Embryonic facial prominence (tissue), 1 donor: ENCODE measurements at regions not wholly inside any gene's neighbourhood (a gene's known extent, or its start where the extent isn't known, plus 50 kb on each side); places are given as distances from the start of the nearest gene placed in this dataset.
"Not testable (repeated sequence)": the region's sequence is repeated elsewhere in the genome, so short reads cannot be mapped to it uniquely, and the experiment has no call there.

Source experiments
- DNase-seq: peaks from one replicate; pipeline ENCODE4 v3.0.0-alpha.2; 2016; ENCODE audit errors: extremely low spot score

DNA sequence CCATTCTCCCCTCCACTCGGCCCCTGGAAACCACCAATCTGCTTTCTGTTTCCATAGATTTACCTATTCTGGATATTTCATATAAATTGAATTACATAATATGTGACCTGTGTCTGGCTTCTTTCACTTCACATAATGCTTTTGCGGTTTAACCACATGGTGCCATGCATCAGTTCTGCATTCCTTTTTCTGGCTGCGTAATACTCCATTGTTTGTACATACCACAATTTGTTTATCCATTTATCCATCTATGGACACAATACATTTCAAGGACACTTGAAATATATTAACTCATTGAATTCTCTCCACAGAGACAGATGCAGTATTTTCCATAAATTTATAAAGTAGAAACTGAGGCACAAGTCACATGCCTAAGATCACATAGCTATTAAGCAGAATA lies 110.3 kb upstream of the ETV6 start:
- DNase-seq, result no peak

- DNase-seq, result no peak
Observed at GRCh38 chr12:11540156-11540555, 109.3 kb upstream of the ETV6 start.

DNA sequence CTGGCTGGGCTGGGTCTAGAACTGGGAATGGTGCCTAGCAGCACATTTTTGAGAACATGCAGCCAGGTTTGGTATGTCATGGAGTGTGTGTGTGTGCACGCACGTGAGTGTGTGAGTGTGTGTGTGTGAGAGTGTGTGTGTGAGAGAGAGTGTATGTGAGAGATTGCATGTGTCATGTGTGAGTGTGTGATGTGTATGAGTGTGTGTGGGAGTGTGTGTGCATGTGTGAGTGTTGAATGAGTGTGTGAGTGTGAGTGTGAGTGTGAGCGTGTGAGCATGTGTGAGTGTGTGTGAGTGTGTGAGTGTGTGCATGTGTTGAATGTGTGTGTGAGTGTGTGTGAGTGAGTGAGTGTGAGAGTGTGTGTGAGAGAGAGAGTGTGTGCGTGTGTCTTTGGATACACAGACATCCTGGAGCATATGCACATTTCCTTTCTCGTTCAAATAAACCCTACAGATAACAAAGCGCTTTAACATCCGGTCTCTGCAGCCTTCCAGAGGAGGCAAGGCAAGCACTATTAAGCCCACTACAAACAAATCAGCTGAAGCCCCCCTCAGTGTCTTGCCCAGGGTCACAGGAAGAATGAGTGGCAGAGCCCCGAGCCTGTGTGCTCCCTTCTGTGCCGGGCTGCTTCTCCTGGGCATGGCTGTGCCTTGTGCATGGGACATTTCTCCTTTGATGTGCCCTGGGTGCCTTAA lies 108.7 kb upstream of the ETV6 start:
- no peak for DNase-seq

DNA sequence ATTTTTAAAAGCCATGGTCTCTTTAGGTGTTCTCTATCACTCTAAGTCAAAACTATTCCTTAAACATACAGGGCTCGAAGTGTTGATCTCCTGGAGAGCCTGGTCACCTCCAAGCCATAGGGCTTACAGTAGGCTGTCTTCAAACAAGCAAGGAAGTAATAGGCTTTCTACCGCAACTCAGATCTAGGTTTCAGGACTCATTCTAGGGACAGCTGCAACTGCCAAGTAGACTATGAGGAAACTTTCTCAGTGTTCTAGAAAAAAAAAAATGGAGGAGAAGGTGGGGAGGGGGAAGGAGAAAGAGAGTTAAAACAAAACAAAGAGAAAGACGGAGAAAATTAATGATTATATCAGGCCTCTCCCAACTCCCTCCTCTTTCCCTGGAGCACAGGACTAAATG lies 106.9 kb upstream of the ETV6 start:
- DNase-seq, result no peak

DNA sequence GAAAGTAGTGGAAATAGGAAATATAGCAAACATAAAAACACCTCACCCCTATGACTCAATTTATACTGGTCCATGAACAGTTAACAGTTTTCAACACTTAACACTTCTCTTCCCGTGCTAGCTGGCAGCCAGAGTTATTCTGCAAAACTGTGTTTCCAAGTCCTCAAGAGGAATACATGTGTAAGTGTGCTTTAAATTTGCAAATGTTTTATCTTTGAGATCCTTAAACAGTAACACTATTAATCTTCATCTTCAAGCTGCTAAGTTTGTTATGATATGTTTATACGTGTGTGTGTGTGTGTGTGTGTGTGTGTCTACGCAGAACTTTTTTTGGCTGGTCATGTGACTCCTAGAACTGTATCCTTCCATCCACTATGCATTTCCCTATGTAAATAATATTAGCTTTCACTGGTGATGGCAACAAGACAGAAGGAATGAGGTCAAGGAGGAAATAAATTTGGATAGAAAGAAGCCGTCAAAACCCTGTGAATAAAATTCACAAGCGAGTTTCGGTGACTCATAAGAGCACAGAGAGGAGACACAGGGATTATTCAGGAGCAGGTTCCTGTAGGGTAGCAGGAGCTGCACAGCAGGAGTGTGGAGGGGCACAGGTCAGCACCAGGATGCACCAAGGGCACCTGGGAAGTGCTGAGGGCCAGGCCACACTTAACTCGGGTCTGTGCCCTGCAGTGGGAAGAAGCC lies 105.9 kb upstream of the ETV6 start:
- no peak for DNase-seq

- DNase-seq, result no peak
Observed at GRCh38 chr12:11545484-11546330, 103.8 kb upstream of the ETV6 start.

GRCh38 chr12:11546582-11547270 lies 102.7 kb upstream of the ETV6 start:
- DNase-seq, result not testable (repeated sequence)

DNA sequence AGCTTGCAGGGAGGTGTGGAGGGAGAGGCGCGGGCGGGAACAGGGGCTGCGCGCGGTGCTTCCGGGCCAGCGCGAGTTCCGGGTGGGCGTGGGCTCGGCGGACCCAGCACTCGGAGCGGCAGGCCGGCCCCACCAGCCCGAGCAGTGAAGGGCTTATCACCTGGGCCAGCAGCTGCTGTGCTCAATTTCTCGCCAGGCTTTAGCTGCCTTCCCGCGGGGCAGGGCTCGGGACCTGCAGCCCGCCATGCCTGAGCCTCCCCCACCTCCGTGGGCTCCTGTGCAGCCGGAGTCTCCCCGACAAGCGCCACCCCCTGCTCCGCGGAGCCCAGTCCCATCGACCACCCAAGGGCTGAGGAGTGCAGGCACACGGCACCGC lies 102.2 kb upstream of the ETV6 start:
- not testable (repeated sequence) for DNase-seq

DNA sequence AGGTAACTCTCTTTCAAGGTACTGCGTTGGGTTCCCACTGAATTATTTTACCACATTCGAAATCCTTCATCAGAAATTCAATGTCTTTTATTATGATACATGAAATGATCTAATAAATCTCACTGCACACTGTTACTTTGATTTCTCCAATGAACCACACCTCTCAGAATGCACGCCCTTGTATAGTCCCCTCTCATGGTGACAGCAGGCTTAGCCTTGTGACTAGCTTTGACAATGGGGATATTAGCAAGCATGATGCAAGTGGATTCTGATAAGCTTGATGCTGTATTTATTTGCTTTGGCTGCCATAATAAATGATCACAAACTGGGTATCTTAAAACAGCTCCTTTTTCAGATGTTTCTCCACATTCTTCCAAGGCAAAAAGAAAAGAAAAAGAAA lies 100.4 kb upstream of the ETV6 start:
- DNase-seq, result no peak

DNA sequence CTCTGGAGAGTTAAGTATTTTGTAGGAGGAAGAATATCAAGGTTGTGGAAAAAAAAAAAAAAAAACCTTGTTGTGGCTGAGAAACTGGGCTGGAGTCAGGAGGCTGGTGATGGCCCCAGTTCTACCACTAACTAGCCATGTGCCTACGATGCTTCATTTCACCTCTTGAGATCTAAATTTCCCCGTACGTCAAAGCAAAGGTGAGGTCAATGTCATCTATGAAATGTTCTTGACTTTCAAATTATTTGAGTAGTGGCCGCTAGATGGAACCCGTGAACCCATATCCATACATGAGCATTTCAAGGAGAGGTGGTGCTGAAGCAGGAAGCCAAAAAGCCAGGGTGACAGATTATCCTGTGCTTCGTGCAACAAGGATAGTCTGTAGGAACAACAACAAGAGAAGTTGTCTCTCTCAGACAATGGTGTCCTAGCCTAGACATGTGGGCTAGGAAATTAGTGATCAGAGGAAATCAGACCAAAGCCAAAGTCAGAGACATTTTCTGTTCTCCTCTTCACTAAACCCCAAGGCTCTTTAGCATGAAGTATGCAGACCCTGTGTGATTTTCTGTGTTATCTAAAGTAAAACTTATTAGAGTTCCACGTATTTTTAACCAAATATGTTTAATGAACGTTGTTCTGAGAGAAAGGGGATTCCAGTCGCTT lies 95.5 kb upstream of the ETV6 start:
- no peak for DNase-seq

- no peak for DNase-seq
Observed at GRCh38 chr12:11555195-11555594, 94.3 kb upstream of the ETV6 start.

GRCh38 chr12:11555743-11556625 lies 93.5 kb upstream of the ETV6 start:
- no peak for DNase-seq

DNA sequence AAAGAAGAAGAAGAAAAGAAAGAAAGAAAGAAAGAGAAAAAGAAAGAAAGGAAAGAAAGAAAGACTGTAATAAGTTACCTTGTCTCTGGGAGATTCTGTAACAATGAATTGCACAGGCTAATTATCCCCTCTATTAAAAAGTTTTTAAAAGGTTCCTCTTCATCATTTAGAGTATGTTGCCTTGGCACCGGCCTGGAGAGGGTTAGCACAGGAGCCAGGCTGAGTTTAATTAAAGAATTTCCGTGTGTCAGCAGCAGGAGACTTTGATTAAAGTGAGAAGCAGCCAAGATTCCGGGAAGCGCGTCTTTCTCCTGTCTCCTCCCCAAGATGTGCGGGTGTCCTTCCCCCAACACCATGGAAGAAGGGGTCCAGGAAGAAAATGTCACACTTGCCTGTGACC lies 92.8 kb upstream of the ETV6 start:
- DNase-seq, result no peak

- no peak for DNase-seq
Observed at GRCh38 chr12:11559626-11560340, 89.7 kb upstream of the ETV6 start.

DNA sequence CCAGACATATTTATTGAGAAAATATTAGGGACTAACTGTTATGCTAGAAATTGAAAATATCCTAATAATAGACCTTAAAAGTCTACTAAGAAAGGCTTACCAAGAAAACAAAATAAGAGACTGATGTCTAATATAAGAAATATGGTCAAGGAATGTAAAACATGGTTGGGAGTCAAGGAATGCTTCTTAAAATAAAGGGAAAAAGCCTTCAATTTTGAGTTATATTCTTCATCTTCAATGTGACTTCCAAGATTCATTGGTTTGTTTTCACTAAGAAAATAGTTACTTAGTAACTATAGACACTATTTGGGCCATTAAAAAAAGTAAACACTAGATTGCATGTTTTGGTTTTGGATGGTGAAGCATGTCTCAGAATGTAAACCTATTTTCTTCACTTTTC lies 88.1 kb upstream of the ETV6 start:
- no peak for DNase-seq

DNA sequence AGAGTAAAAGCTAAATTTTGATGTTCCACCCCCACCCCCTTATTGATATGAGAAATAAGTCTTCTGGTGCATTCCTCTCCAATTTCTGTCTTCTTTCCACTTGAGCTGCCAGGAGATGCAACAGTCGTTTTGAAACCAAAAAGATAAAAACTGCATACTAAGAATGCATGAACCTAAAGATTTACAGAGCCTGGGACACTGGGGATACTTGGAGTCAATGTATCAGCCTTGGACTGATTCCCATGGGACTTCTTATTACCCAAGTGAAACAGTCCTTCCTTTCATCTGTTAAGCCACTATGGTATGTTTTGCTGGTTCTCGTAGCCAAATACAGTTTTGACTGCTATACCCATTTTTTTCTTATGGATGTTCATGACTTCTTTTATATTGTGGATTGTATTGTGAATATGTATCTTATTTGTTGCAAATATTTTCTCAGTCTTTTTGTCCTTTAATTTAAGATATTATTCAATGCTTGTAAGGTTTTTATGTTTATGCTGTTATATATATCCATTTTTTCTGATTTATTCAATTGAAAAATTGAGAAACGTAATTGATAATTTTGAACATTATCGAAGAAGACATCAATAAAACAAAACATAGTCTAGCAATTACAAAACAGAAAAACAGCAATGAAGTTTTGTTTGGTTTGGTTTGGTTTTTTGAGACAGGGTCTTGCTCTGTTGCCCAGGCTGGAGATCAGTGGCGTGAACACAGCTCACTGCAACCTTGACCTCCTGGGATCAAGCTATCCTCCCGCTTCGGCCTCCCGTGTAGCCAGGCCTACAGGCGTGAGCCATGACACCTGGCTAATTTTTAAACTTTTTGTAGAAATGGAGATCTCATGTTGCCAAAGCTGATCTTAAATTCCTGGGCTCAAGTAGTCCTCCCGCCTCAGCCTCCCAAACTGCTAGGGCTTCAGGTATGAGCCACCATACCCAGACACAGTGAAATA lies 85.4 kb upstream of the ETV6 start:
- no peak for DNase-seq

DNA sequence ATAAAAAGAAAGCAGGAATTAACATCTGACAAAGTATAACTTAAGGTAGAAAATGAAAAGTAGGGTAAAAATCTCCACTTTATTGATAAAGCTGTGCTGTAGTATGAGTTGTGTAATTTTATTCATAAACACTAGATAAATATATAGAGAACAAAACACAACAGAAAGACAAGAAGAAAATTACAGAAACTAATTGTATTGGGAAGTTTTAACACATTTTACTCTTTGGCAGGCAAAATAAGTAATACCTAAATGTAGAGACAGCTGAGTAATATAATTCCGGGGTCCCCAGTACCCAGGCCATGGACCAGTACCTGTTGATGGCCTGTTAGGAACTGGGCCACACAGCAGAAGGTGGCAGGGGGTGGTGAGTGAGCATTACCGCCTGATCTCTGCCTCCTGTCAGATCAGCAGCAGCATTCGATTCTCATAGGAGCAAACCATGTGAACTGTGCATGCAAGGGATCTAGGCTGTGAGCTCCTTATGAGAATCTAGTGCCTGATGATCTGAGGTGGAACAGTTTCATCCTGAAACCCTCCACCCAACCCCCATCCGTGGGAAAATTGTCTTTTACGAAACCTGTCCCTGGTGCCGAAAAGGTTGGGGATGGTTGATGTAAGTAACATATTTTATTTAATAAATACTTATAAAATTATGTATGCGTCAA lies 84.4 kb upstream of the ETV6 start:
- no peak for DNase-seq

GRCh38 chr12:11565752-11566151 lies 83.7 kb upstream of the ETV6 start:
- no peak for DNase-seq
